Kidney (tissue), 13 donors: ENCODE measurements at regions not wholly inside any gene's neighbourhood (a gene's known extent, or its start where the extent isn't known, plus 50 kb on each side); places are given as distances from the start of the nearest gene placed in this dataset.

ENCODE experiments used
- DNase-seq, 5 donors: peaks; one replicate each; pipeline ENCODE4 v3.0.0-alpha.2; 2013 to 2020
- FAIRE-seq: peaks from 2 replicates; lab custom pipeline; 2012; peaks lifted over from hg19 to GRCh38; lab: Jason Lieb, UNC
- H3K27ac ChIP-seq, 2 donors: one replicate each; pipeline ENCODE4 v1.7.0; 2013; ENCODE audit warnings: low read depth in 2 of 2, low read length in 2 of 2, inconsistent platforms in 1 of 2
- H3K27me3 ChIP-seq: one replicate; pipeline ENCODE4 v1.7.1; 2013; ENCODE audit warnings: low read length, inconsistent platforms; ENCODE audit not compliant: control insufficient read depth, insufficient read depth
- H3K36me3 ChIP-seq, 3 donors: one replicate each; pipeline versions ENCODE4 v1.7.0 to v1.7.1; 2013; ENCODE audit warnings: low read length in 3 of 3, control low read depth in 1 of 3, inconsistent platforms in 1 of 3; ENCODE audit not compliant: insufficient read depth in 3 of 3, control insufficient read depth in 2 of 3
- H3K4me1 ChIP-seq, 3 donors: one replicate each; pipeline versions ENCODE4 v1.7.0 to v1.7.1; 2013; ENCODE audit warnings: low read length in 3 of 3, inconsistent platforms in 1 of 3, low read depth in 1 of 3; ENCODE audit not compliant: control insufficient read depth in 2 of 3, insufficient read depth in 2 of 3
- H3K4me3 ChIP-seq, 3 donors: one replicate each; pipeline versions ENCODE4 v1.7.0 to v1.8.1; 2013; ENCODE audit warnings: low read length in 3 of 3, control low read depth in 1 of 3, inconsistent platforms in 1 of 3
- H3K9ac ChIP-seq, 3 donors: one replicate each; pipeline versions ENCODE4 v1.7.0 to v1.7.1; 2013; ENCODE audit warnings: low read length in 3 of 3, control low read depth in 1 of 3, inconsistent platforms in 1 of 3
- H3K9me3 ChIP-seq, 3 donors: one replicate each; pipeline versions ENCODE4 v1.7.0 to v1.7.1; 2013; ENCODE audit warnings: low read length in 3 of 3, control low read depth in 1 of 3, inconsistent platforms in 1 of 3; ENCODE audit not compliant: control insufficient read depth in 2 of 3, insufficient read depth in 1 of 3
- CTCF ChIP-seq: IDR thresholded peaks from 3 replicates; pipeline ENCODE4 v1.5.1; 2012; ENCODE audit warnings: mild to moderate bottlenecking, moderate library complexity, borderline replicate concordance; ENCODE audit not compliant: insufficient read depth; ENCODE audit errors: extremely low read depth
- intact Hi-C: fragments of 100-400 bp; cut with DNase I; formaldehyde crosslinking; loops from one replicate; pipeline ENCODE4 v1.11.1; 2022
- donor health status: control.
- donor health status: control.
- donor health status: control.
- donor health status: control.
- donor health status: control.
- donor health status: DM: yes; HTN: yes; CAD: no.
- donor health status: Normal renal cell carcinoma (clear cell type).

GRCh38 chr3:64848127-64848800 is 160.5 kb upstream of the ADAMTS9 start:
- DNase-seq (no peak), FAIRE-seq (no peak)
- TF ChIP-seq CTCF: no peak
- H3K9ac ChIP-seq: no peak overlapping the region
- H3K4me3 ChIP-seq: no peak overlapping the region
- intact Hi-C loops: no loop called here
- no peak overlapping the region for H3K27ac ChIP-seq
- H3K4me1 ChIP-seq: peaks cover 0 to 10% (median 3%) of the 10 kb centered on the region in 3 donors
- H3K9me3 ChIP-seq: no peaks in the 10 kb centered on the region
- H3K36me3 ChIP-seq: no peaks in the 10 kb centered on the region
- no peaks in the 10 kb centered on the region for H3K27me3 ChIP-seq

GRCh38 chr3:64844558-64844957 is 156.8 kb upstream of the ADAMTS9 start:
- FAIRE-seq: no peak
- H3K9ac ChIP-seq: no peak overlapping the region

GRCh38 chr3:64837986-64838735 is 150.4 kb upstream of the ADAMTS9 start:
- FAIRE-seq (peak; percentile 68), DNase-seq (no peak)
- Histone ChIP-seq H3K27ac (no peak overlapping the region), H3K9me3 (no peaks in the 10 kb centered on the region), H3K4me1 (no peaks in the 10 kb centered on the region), H3K4me3 (no peak overlapping the region), H3K36me3 (peaks cover 0 to 4% (median 3%) of the 10 kb centered on the region in 3 donors), H3K9ac (no peak overlapping the region), H3K27me3 (no peaks in the 10 kb centered on the region)
- no peak for TF ChIP-seq CTCF
- intact Hi-C loops: no loop called here

More at GRCh38 chr3:64844558-64844957, 156.8 kb upstream of the ADAMTS9 start:
- intact Hi-C loops: no loop called here
- H3K4me1 ChIP-seq: no peaks in the 10 kb centered on the region
- no peak overlapping the region for H3K4me3 ChIP-seq
- no peaks in the 10 kb centered on the region for H3K9me3 ChIP-seq
- DNase-seq: no peak
- no peak for TF ChIP-seq CTCF
- H3K27me3 ChIP-seq: no peaks in the 10 kb centered on the region
- no peaks in the 10 kb centered on the region for H3K36me3 ChIP-seq
- no peak overlapping the region for H3K27ac ChIP-seq
